SK-N-SH (cell line): ENCODE measurements at regions not wholly inside any gene's neighbourhood (a gene's known extent, or its start where the extent isn't known, plus 50 kb on each side); places are given as distances from the start of the nearest gene placed in this dataset.

Source experiments
- CTCF ChIA-PET: fragments of 300-600, 350-600 bp; formaldehyde crosslinking; extraction: SDS; loops from one replicate; lab custom pipeline; 2021; lab: Yijun Ruan, JAX
- POLR2A ChIA-PET: fragments of 350-600 bp; sonication (Branson Sonifier 250); formaldehyde crosslinking; extraction: SDS; loops from one replicate; lab custom pipeline; 2020; ENCODE audit warnings: antibody characterized with exemption, inconsistent platforms; lab: Yijun Ruan, JAX
- DNase-seq: peaks from one replicate; pipeline ENCODE4 v3.0.0; 2012
- H2AFZ ChIP-seq: fragments of 200-600 bp; sonication (generic); 2 replicates; pipeline ENCODE4 v1.8.1; 2016; ENCODE audit warnings: antibody characterized with exemption, mild to moderate bottlenecking, low read depth
- H3F3A ChIP-seq: fragments of 200-600 bp; sonication (generic); replicated peaks from 2 replicates; pipeline ENCODE3; 2016; ENCODE audit warnings: antibody characterized with exemption, mild to moderate bottlenecking; ENCODE audit not compliant: insufficient read depth
- H3K27ac ChIP-seq, 2 experiments: fragments of 200-500 bp in 1 of 2; fragments of 200-600 bp in 1 of 2; sonication (Bioruptor generic) in 1 of 2; sonication (generic), shearing (Covaris generic) in 1 of 2; 2 replicates each; pipeline versions ENCODE4 v1.5.1 to v1.6.1; 2014 to 2016; ENCODE audit warnings: low read depth in 2 of 2, inconsistent platforms in 1 of 2, low read length in 1 of 2, mild to moderate bottlenecking in 1 of 2, mixed read lengths in 1 of 2
- H3K27me3 ChIP-seq: fragments of 200-600 bp; sonication (generic), shearing (Covaris generic); 2 replicates; pipeline ENCODE4 v1.6.1; 2016; ENCODE audit warnings: mixed run types; ENCODE audit not compliant: insufficient read depth
- H3K36me3 ChIP-seq, 2 experiments: fragments of 200-500 bp in 1 of 2; fragments of 200-600 bp in 1 of 2; sonication (Bioruptor generic) in 1 of 2; sonication (generic) in 1 of 2; replicated peaks in 1 of 2; 2 replicates each; pipeline versions ENCODE3 to v1.5.1; 2014 to 2016; ENCODE audit warnings: low read length in 1 of 2, mild to moderate bottlenecking in 1 of 2; ENCODE audit not compliant: insufficient read depth in 2 of 2, control insufficient read depth in 1 of 2
- H3K4me1 ChIP-seq, 2 experiments: fragments of 200-500 bp in 1 of 2; fragments of 200-600 bp in 1 of 2; sonication (Bioruptor generic) in 1 of 2; sonication (generic), shearing (Covaris generic) in 1 of 2; 2 replicates each; pipeline versions ENCODE4 v1.5.1 to v1.6.1; 2014 to 2016; ENCODE audit warnings: low read depth in 1 of 2, low read length in 1 of 2, mixed run types in 1 of 2; ENCODE audit not compliant: insufficient read depth in 2 of 2, control insufficient read depth in 1 of 2
- H3K4me2 ChIP-seq: fragments of 200-600 bp; sonication (generic), shearing (Covaris generic); 2 replicates; pipeline ENCODE4 v1.6.1; 2017; ENCODE audit warnings: mixed run types
- H3K4me3 ChIP-seq, 2 experiments: fragments of 200-500 bp in 1 of 2; fragments of 200-600 bp in 1 of 2; sonication (Bioruptor generic) in 1 of 2; sonication (generic), shearing (Covaris generic) in 1 of 2; 2 replicates each; pipeline versions ENCODE4 v1.5.1 to v1.8.1; 2014 to 2016; ENCODE audit warnings: low read depth in 2 of 2, inconsistent platforms in 1 of 2, low read length in 1 of 2, mild to moderate bottlenecking in 1 of 2, mixed read lengths in 1 of 2, moderate library complexity in 1 of 2
- H3K79me2 ChIP-seq: fragments of 200-600 bp; sonication (generic); 2 replicates; pipeline ENCODE4 v1.8.1; 2017; ENCODE audit warnings: mild to moderate bottlenecking; ENCODE audit not compliant: insufficient read depth
- H3K9ac ChIP-seq: fragments of 200-600 bp; sonication (generic); 2 replicates; pipeline ENCODE4 v1.6.1; 2017; ENCODE audit warnings: mixed run types
- H3K9me2 ChIP-seq: fragments of 200-600 bp; sonication (generic); 2 replicates; pipeline ENCODE4 v1.6.1; 2017; ENCODE audit warnings: mixed run types
- H3K9me3 ChIP-seq: fragments of 200-600 bp; sonication (generic); 2 replicates; pipeline ENCODE4 v1.6.1; 2017; ENCODE audit warnings: mixed run types, mild to moderate bottlenecking, moderate library complexity
- H4K20me1 ChIP-seq: fragments of 200-600 bp; sonication (generic); 2 replicates; pipeline ENCODE4 v1.6.1; 2017; ENCODE audit warnings: mild to moderate bottlenecking, mixed run types; ENCODE audit not compliant: insufficient read depth
- EP300 ChIP-seq, 2 experiments: IDR thresholded peaks; 2 replicates each; pipeline versions ENCODE4 v1.4.0 to v1.6.1; 2012; ENCODE audit warnings: borderline replicate concordance in 1 of 2, low read depth in 1 of 2, low read length in 1 of 2
- EZH2phosphoT487 ChIP-seq: fragments of 200-600 bp; sonication (generic); IDR thresholded peaks from 2 replicates; pipeline ENCODE4 v1.6.1; 2017; ENCODE audit warnings: low read depth, mixed run types, mild to moderate bottlenecking, antibody characterized with exemption, moderate library complexity, borderline replicate concordance
- FOSL2 ChIP-seq: IDR thresholded peaks from 2 replicates; pipeline ENCODE4 v1.4.0; 2012; ENCODE audit warnings: low read depth, mild to moderate bottlenecking, moderate library complexity, borderline replicate concordance
- FOXJ3 ChIP-seq: sonication (generic); formaldehyde crosslinking; IDR thresholded peaks from 2 replicates; pipeline ENCODE4 v1.5.1; 2020; ENCODE audit warnings: mild to moderate bottlenecking, missing genetic modification reagents
- FOXM1 ChIP-seq: IDR thresholded peaks from 2 replicates; pipeline ENCODE4 v1.4.0; 2012; ENCODE audit warnings: low read depth, mild to moderate bottlenecking
- GABPA ChIP-seq: IDR thresholded peaks from 2 replicates; pipeline ENCODE4 v1.4.0; 2012; ENCODE audit warnings: low read depth, mild to moderate bottlenecking
- GATA2 ChIP-seq: sonication (generic); formaldehyde crosslinking; IDR thresholded peaks from 2 replicates; pipeline ENCODE4 v1.5.0; 2020; ENCODE audit warnings: mild to moderate bottlenecking, missing genetic modification reagents
- REST ChIP-seq: IDR thresholded peaks from 2 replicates; pipeline ENCODE4 v1.6.1; 2012; ENCODE audit warnings: mild to moderate bottlenecking, low read depth, low read length, moderate library complexity
- SMC3 ChIP-seq: IDR thresholded peaks from 2 replicates; pipeline ENCODE4 v1.6.1; 2012; ENCODE audit warnings: low read depth, low read length, improper control_type of control experiment
- WGBS: methylation state at CpG from one replicate; pipeline ENCODE4 v1.1.6; 2017; ENCODE audit warnings: low lambda C conversion rate; 5-methylcytosine and 5-hydroxymethylcytosine counted together
- TF ChIP-seq, protein P1 (sequence below): IDR thresholded peaks from 2 replicates; pipeline ENCODE4; 2012
- TF ChIP-seq, protein P2 (sequence below): fragments of 200-600 bp; sonication (generic); IDR thresholded peaks from 2 replicates; pipeline ENCODE4 v1.6.1; 2017; ENCODE audit warnings: antibody characterized with exemption, mild to moderate bottlenecking, moderate library complexity

DNA sequence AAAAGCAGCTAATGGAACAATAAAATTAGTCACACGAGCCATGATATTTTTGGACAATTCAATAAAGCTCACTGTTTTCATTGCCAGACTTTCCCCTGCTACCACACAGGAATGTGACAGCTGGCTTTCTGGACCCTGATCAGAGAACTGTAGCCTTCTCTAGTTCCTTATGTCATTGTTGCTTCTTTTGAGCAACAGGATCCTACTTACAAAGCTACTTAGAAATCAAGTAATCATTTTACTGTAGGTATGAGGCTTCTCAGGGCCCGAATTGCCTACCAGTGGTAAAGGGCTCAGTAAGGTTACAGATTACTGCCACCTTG lies 94.3 kb upstream of the AADACL2 start:
- 23% methylated on average over 2 of the region's 2 CpGs for WGBS
- ChIA-PET CTCF (no interaction called here), POLR2A (no interaction called here)
- Histone ChIP-seq H3K9me3 (no peaks in the 10 kb centered on the region), H3K4me2 (no peak overlapping the region), H4K20me1 (no peaks in the 10 kb centered on the region), H3K4me3 (no peak overlapping the region), H3F3A (no peaks in the 10 kb centered on the region), H3K27me3 (no peaks in the 10 kb centered on the region), H3K27ac (no peak overlapping the region), H3K79me2 (no peaks in the 10 kb centered on the region), H3K9ac (no peak overlapping the region), H3K4me1 (no peaks in the 10 kb centered on the region), H2AFZ (no peak overlapping the region), H3K9me2 (no peaks in the 10 kb centered on the region), H3K36me3 (no peaks in the 10 kb centered on the region)
- TF ChIP-seq REST (no peak), GATA2 (CRISPR knock-in tag) (no peak), EP300 (IDR thresholded peaks at IDR 0.05; ENCODE audit: borderline replicate concordance in 1 of 2, low read depth in 1 of 2, low read length in 1 of 2) (no peak), FOXJ3 (CRISPR knock-in tag) (no peak), SMC3 (no peak)
- TF ChIP-seq, protein P1, sequence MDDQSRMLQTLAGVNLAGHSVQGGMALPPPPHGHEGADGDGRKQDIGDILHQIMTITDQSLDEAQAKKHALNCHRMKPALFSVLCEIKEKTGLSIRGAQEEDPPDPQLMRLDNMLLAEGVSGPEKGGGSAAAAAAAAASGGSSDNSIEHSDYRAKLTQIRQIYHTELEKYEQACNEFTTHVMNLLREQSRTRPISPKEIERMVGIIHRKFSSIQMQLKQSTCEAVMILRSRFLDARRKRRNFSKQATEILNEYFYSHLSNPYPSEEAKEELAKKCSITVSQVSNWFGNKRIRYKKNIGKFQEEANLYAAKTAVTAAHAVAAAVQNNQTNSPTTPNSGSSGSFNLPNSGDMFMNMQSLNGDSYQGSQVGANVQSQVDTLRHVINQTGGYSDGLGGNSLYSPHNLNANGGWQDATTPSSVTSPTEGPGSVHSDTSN = no peak
- no peak for DNase-seq

DNA sequence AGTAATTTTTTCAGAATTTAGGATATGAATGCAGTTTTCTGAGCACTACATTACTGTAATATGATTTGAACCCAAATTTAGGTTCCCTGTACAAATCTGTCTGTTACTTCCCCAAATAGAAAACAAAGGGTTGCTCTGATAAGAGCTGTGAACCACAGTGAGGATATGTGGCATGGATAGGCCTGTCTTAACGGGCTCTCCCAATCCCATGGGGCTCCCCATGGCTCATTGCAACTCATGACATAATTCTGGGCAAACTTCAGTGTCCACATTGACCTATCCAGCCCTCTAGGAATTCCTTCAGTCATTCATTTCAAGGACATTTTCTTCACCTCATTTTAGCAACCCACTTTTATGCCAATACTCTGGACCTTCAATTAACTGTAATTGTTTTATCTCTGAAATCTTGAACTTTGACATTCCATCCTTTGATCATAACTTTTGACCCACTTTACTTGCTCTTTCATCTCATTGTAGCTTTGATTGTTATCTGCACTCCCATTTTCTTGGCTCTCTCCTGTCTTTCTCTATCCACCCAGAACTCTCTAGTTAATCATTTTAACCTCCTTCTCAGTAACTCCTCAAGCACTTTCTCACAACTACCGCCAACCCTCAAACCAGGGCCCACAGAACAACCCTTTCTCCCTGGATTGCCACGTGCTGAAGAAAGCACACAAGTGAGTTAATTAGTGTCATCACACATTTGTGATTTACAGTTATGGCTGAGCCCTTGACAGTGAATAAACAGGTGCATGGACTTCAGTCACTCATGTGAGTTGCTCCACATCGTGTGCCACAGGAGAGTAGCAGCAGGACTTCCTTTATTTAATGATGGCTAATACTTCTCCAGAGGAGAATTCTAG lies 94.9 kb upstream of the AADACL2 start:
- Histone ChIP-seq H3K9me2 (no peaks in the 10 kb centered on the region), H3K79me2 (no peaks in the 10 kb centered on the region), H3K4me3 (no peak overlapping the region), H3K27ac (no peak overlapping the region), H3K4me2 (no peak overlapping the region), H3K4me1 (no peaks in the 10 kb centered on the region)
- DNase-seq = no peak
- POLR2A ChIA-PET = no interaction called here
- TF ChIP-seq EP300 (IDR thresholded peaks at IDR 0.05; ENCODE audit: borderline replicate concordance in 1 of 2, low read depth in 1 of 2, low read length in 1 of 2) = no peak
- TF ChIP-seq EZH2phosphoT487 = no peak
- no peak for TF ChIP-seq FOXM1
- TF ChIP-seq, protein P2, sequence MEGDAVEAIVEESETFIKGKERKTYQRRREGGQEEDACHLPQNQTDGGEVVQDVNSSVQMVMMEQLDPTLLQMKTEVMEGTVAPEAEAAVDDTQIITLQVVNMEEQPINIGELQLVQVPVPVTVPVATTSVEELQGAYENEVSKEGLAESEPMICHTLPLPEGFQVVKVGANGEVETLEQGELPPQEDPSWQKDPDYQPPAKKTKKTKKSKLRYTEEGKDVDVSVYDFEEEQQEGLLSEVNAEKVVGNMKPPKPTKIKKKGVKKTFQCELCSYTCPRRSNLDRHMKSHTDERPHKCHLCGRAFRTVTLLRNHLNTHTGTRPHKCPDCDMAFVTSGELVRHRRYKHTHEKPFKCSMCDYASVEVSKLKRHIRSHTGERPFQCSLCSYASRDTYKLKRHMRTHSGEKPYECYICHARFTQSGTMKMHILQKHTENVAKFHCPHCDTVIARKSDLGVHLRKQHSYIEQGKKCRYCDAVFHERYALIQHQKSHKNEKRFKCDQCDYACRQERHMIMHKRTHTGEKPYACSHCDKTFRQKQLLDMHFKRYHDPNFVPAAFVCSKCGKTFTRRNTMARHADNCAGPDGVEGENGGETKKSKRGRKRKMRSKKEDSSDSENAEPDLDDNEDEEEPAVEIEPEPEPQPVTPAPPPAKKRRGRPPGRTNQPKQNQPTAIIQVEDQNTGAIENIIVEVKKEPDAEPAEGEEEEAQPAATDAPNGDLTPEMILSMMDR = no peak
- TF ChIP-seq SMC3 = no peak
- no peak for TF ChIP-seq GABPA
- TF ChIP-seq FOSL2 = no peak
- TF ChIP-seq, all 33 proteins: peak for 0
- H2AFZ ChIP-seq = no peak overlapping the region
- no peaks in the 10 kb centered on the region for H3F3A ChIP-seq
- no peak overlapping the region for H3K9ac ChIP-seq
- CTCF ChIA-PET = interaction anchor here (0.9 kb wide), 1 partner anchor 145 kb away, joined by 3 read pairs; no protein-coding TSS in a partner anchor
- no peaks in the 10 kb centered on the region for H3K9me3 ChIP-seq
- no peaks in the 10 kb centered on the region for H3K27me3 ChIP-seq
- WGBS = 19% methylated on average over 4 of the region's 4 CpGs
- no peaks in the 10 kb centered on the region for H3K36me3 ChIP-seq
- no peaks in the 10 kb centered on the region for H4K20me1 ChIP-seq
